ENCODE measurements at regions not wholly inside any gene's neighbourhood (a gene's known extent, or its start where the extent isn't known, plus 50 kb on each side); places are given as distances from the start of the nearest gene placed in this dataset.
"Not testable (repeated sequence)": the region's sequence is repeated elsewhere in the genome, so short reads cannot be mapped to it uniquely, and the experiment has no call there.

- no peak for DNase-seq (ENCODE audit: low read depth)
Observed at GRCh38 chr16:85441189-85441889, 171.8 kb upstream of the GSE1 start.

GRCh38 chr16:85441890-85442670, 171.0 kb upstream of the GSE1 start:
- no peak for DNase-seq (ENCODE audit: low read depth)

- DNase-seq (ENCODE audit: low read depth): no peak
Observed at GRCh38 chr16:85443116-85443515, 170.0 kb upstream of the GSE1 start.

- no peak for DNase-seq (ENCODE audit: low read depth)
Observed at GRCh38 chr16:85443531-85443930, 169.6 kb upstream of the GSE1 start.

- DNase-seq (ENCODE audit: low read depth): no peak
Observed at GRCh38 chr16:85445064-85445778, 167.9 kb upstream of the GSE1 start.

- DNase-seq (ENCODE audit: low read depth): no peak
Observed at GRCh38 chr16:85445779-85446222, 167.3 kb upstream of the GSE1 start.

- DNase-seq (ENCODE audit: low read depth): no peak
Observed at GRCh38 chr16:85446951-85447692, 166.0 kb upstream of the GSE1 start.

GRCh38 chr16:85447693-85448313, 165.3 kb upstream of the GSE1 start:
- DNase-seq (ENCODE audit: low read depth): no peak

GRCh38 chr16:85448557-85449190, 164.4 kb upstream of the GSE1 start:
- no peak for DNase-seq (ENCODE audit: low read depth)

- no peak for DNase-seq (ENCODE audit: low read depth)
Observed at GRCh38 chr16:85449191-85449884, 163.8 kb upstream of the GSE1 start.

GRCh38 chr16:85449885-85450245, 163.3 kb upstream of the GSE1 start:
- no peak for DNase-seq (ENCODE audit: low read depth)

- DNase-seq (ENCODE audit: low read depth): not testable (repeated sequence)
Observed at GRCh38 chr16:85451142-85451541, 162.0 kb upstream of the GSE1 start.

GRCh38 chr16:85451641-85452363, 161.3 kb upstream of the GSE1 start:
- DNase-seq (ENCODE audit: low read depth): no peak

- DNase-seq (ENCODE audit: low read depth): no peak
Observed at GRCh38 chr16:85452364-85453193, 160.5 kb upstream of the GSE1 start.

GRCh38 chr16:85453194-85453678, 159.9 kb upstream of the GSE1 start:
- no peak for DNase-seq (ENCODE audit: low read depth)

- DNase-seq (ENCODE audit: low read depth): no peak
Observed at GRCh38 chr16:85453703-85454102, 159.4 kb upstream of the GSE1 start.

GRCh38 chr16:85454171-85454872, 158.8 kb upstream of the GSE1 start:
- no peak for DNase-seq (ENCODE audit: low read depth)

GRCh38 chr16:85455534-85455933, 157.6 kb upstream of the GSE1 start:
- DNase-seq (ENCODE audit: low read depth): no peak
